HEK293 (cell line): ENCODE measurements at regions not wholly inside any gene's neighbourhood (a gene's known extent, or its start where the extent isn't known, plus 50 kb on each side); places are given as distances from the start of the nearest gene placed in this dataset.

Source experiments
- GLI4 ChIP-seq: fragments of 450-650 bp; formaldehyde crosslinking; IDR thresholded peaks from 2 replicates; pipeline ENCODE4 v1.5.1; 2016; ENCODE audit warnings: missing biosample characterization, missing genetic modification characterization
- MZF1 ChIP-seq: fragments of 450-650 bp; formaldehyde crosslinking; IDR thresholded peaks from 2 replicates; pipeline ENCODE4 v1.5.1; 2017; ENCODE audit warnings: missing biosample characterization, missing genetic modification characterization, borderline replicate concordance
- SCRT1 ChIP-seq: fragments of 450-650 bp; formaldehyde crosslinking; IDR thresholded peaks from 2 replicates; pipeline ENCODE4 v1.5.1; 2016; ENCODE audit warnings: missing biosample characterization, missing genetic modification characterization, borderline replicate concordance
- YY1 ChIP-seq: fragments of 450-650 bp; formaldehyde crosslinking; IDR thresholded peaks from 2 replicates; pipeline ENCODE4 v1.5.1; 2018; ENCODE audit warnings: missing biosample characterization, missing genetic modification characterization
- ZNF292 ChIP-seq: fragments of 450-650 bp; formaldehyde crosslinking; IDR thresholded peaks from 2 replicates; pipeline ENCODE4 v1.5.1; 2016; ENCODE audit warnings: low read depth, missing biosample characterization, missing genetic modification characterization, borderline replicate concordance
- ZNF76 ChIP-seq: fragments of 450-650 bp; formaldehyde crosslinking; IDR thresholded peaks from 2 replicates; pipeline ENCODE4; 2016; ENCODE audit warnings: low read depth, missing biosample characterization, missing genetic modification characterization, borderline replicate concordance
- TF ChIP-seq, protein P1 (sequence below): fragments of 450-650 bp; formaldehyde crosslinking; IDR thresholded peaks from 2 replicates; pipeline ENCODE4 v1.5.1; 2016; ENCODE audit warnings: missing biosample characterization, missing genetic modification characterization
- TF ChIP-seq, protein P2 (sequence below): fragments of 450-650 bp; formaldehyde crosslinking; IDR thresholded peaks from 2 replicates; pipeline ENCODE4 v1.5.1; 2016; ENCODE audit warnings: missing biosample characterization, missing genetic modification characterization
- TF ChIP-seq, protein P3 (sequence below): fragments of 450-650 bp; formaldehyde crosslinking; IDR thresholded peaks from 2 replicates; pipeline ENCODE4 v1.5.1; 2016; ENCODE audit warnings: missing biosample characterization, missing genetic modification characterization
- TF ChIP-seq, protein P4 (sequence below): fragments of 450-650 bp; formaldehyde crosslinking; optimal IDR thresholded peaks from 2 replicates; pipeline ENCODE3; 2016; ENCODE audit warnings: missing biosample characterization, mild to moderate bottlenecking, missing genetic modification characterization

DNA sequence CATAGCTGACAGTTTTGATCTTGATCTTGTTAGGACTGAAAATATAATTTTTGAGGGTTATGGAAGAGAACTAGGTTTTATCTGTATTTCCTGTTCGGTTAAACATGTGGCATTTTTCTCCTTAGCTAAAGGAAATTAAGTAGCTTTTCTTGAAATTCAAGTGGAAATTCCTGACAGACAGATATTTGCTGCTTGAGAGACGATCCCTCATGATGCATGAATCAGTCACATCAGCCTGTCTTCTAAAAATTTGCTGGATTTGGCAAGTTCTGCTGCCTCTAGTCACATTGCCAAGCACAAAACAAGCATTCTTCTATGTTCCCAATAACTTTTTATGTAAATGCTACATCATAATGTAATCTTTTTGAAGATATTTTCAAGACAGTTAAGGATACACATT, 201.8 kb upstream of the ATP5MC3 start:
- TF ChIP-seq SCRT1 (tag by site-specific recombination) (no peak), MZF1 (tag by site-specific recombination) (no peak), ZNF292 (tag by site-specific recombination) (no peak), GLI4 (tag by site-specific recombination) (no peak), YY1 (tag by site-specific recombination) (no peak), ZNF76 (no peak)
- TF ChIP-seq, protein P1, sequence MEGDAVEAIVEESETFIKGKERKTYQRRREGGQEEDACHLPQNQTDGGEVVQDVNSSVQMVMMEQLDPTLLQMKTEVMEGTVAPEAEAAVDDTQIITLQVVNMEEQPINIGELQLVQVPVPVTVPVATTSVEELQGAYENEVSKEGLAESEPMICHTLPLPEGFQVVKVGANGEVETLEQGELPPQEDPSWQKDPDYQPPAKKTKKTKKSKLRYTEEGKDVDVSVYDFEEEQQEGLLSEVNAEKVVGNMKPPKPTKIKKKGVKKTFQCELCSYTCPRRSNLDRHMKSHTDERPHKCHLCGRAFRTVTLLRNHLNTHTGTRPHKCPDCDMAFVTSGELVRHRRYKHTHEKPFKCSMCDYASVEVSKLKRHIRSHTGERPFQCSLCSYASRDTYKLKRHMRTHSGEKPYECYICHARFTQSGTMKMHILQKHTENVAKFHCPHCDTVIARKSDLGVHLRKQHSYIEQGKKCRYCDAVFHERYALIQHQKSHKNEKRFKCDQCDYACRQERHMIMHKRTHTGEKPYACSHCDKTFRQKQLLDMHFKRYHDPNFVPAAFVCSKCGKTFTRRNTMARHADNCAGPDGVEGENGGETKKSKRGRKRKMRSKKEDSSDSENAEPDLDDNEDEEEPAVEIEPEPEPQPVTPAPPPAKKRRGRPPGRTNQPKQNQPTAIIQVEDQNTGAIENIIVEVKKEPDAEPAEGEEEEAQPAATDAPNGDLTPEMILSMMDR (tag by site-specific recombination) = no peak
- TF ChIP-seq, protein P2, sequence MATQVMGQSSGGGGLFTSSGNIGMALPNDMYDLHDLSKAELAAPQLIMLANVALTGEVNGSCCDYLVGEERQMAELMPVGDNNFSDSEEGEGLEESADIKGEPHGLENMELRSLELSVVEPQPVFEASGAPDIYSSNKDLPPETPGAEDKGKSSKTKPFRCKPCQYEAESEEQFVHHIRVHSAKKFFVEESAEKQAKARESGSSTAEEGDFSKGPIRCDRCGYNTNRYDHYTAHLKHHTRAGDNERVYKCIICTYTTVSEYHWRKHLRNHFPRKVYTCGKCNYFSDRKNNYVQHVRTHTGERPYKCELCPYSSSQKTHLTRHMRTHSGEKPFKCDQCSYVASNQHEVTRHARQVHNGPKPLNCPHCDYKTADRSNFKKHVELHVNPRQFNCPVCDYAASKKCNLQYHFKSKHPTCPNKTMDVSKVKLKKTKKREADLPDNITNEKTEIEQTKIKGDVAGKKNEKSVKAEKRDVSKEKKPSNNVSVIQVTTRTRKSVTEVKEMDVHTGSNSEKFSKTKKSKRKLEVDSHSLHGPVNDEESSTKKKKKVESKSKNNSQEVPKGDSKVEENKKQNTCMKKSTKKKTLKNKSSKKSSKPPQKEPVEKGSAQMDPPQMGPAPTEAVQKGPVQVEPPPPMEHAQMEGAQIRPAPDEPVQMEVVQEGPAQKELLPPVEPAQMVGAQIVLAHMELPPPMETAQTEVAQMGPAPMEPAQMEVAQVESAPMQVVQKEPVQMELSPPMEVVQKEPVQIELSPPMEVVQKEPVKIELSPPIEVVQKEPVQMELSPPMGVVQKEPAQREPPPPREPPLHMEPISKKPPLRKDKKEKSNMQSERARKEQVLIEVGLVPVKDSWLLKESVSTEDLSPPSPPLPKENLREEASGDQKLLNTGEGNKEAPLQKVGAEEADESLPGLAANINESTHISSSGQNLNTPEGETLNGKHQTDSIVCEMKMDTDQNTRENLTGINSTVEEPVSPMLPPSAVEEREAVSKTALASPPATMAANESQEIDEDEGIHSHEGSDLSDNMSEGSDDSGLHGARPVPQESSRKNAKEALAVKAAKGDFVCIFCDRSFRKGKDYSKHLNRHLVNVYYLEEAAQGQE (tag by site-specific recombination) = no peak
- TF ChIP-seq, protein P3, sequence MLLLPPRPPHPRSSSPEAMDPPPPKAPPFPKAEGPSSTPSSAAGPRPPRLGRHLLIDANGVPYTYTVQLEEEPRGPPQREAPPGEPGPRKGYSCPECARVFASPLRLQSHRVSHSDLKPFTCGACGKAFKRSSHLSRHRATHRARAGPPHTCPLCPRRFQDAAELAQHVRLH (tag by site-specific recombination) = no peak
- TF ChIP-seq, protein P4, sequence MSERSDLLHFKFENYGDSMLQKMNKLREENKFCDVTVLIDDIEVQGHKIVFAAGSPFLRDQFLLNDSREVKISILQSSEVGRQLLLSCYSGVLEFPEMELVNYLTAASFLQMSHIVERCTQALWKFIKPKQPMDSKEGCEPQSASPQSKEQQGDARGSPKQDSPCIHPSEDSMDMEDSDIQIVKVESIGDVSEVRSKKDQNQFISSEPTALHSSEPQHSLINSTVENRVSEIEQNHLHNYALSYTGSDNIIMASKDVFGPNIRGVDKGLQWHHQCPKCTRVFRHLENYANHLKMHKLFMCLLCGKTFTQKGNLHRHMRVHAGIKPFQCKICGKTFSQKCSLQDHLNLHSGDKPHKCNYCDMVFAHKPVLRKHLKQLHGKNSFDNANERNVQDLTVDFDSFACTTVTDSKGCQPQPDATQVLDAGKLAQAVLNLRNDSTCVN (tag by site-specific recombination) = no peak
